H1 (cell line): ENCODE measurements at regions not wholly inside any gene's neighbourhood (a gene's known extent, or its start where the extent isn't known, plus 50 kb on each side); places are given as distances from the start of the nearest gene placed in this dataset.
A peak's percentile ranks its signal among the peaks of the same experiment; 100 is the strongest.

Source experiments
- CTCF ChIA-PET: fragments of 300-600 bp; sonication (Branson Sonifier 250); formaldehyde crosslinking; loops from one replicate; lab custom pipeline; 2021; ENCODE audit not compliant: partially characterized antibody; lab: Charles Lee
- POLR2A ChIA-PET: fragments of 300-600 bp; sonication (Branson Sonifier 250); formaldehyde crosslinking; loops from one replicate; lab custom pipeline; 2021; ENCODE audit warnings: inconsistent platforms; ENCODE audit not compliant: partially characterized antibody; lab: Charles Lee
- DNase-seq, 2 experiments: peaks; one replicate each; pipeline versions ENCODE4 v3.0.0 to v3.0.0-alpha.2; 2010 to 2022; ENCODE audit warnings: low spot score in 2 of 2, low read depth in 1 of 2, mixed read lengths in 1 of 2
- FAIRE-seq: peaks from 2 replicates; lab custom pipeline; 2011; peaks lifted over from hg19 to GRCh38; lab: Jason Lieb, UNC
- H2AFZ ChIP-seq: 2 replicates; pipeline ENCODE4 v1.8.1; 2012; ENCODE audit warnings: low read length, inconsistent platforms
- H2AK5ac ChIP-seq: 2 replicates; pipeline ENCODE4 v1.6.1; 2013; ENCODE audit warnings: low read depth, low read length
- H2BK120ac ChIP-seq: replicated peaks from 2 replicates; pipeline ENCODE3; 2013; ENCODE audit warnings: low read depth, low read length, inconsistent platforms
- H2BK12ac ChIP-seq: 2 replicates; pipeline ENCODE4 v1.6.1; 2013; ENCODE audit warnings: low read depth, low read length
- H2BK15ac ChIP-seq: 2 replicates; pipeline ENCODE4 v1.6.1; 2013; ENCODE audit warnings: low read length
- H2BK20ac ChIP-seq: 2 replicates; pipeline ENCODE4 v1.6.1; 2013; ENCODE audit warnings: low read length
- H2BK5ac ChIP-seq: 2 replicates; pipeline ENCODE4 v1.6.1; 2013; ENCODE audit warnings: low read depth, low read length
- H3K14ac ChIP-seq: 2 replicates; pipeline ENCODE4 v1.6.1; 2013; ENCODE audit warnings: inconsistent platforms; ENCODE audit not compliant: insufficient read length
- H3K18ac ChIP-seq: 2 replicates; pipeline ENCODE4 v1.6.1; 2013; ENCODE audit warnings: low read length; ENCODE audit errors: extremely low read depth
- H3K23ac ChIP-seq: 2 replicates; pipeline ENCODE4 v1.6.1; 2013; ENCODE audit warnings: inconsistent platforms; ENCODE audit not compliant: insufficient read length
- H3K23me2 ChIP-seq: 2 replicates; pipeline ENCODE4 v1.6.1; 2013; ENCODE audit warnings: low read depth, low read length
- H3K27ac ChIP-seq: 2 replicates; pipeline ENCODE4 v1.6.1; 2011; ENCODE audit warnings: low read depth, low read length, inconsistent platforms
- H3K27me3 ChIP-seq, 4 experiments: replicated peaks in 1 of 4; 1 replicate in 1 of 4; 2 replicates in 3 of 4; pipeline versions ENCODE4 v1.6.1 to v1.8.1; 2011 to 2013; ENCODE audit warnings: low read length in 3 of 4, mild to moderate bottlenecking in 3 of 4, inconsistent platforms in 2 of 4, mixed read lengths in 2 of 4, moderate library complexity in 1 of 4; ENCODE audit not compliant: control insufficient read depth in 3 of 4, insufficient read depth in 3 of 4; ENCODE audit errors: extremely low read depth in 1 of 4
- H3K36me3 ChIP-seq, 4 experiments: 2 replicates each; pipeline versions ENCODE4 v1.6.1 to v1.8.1; 2011 to 2013; ENCODE audit warnings: mild to moderate bottlenecking in 4 of 4, low read length in 3 of 4, moderate library complexity in 2 of 4, control low read depth in 1 of 4, inconsistent platforms in 1 of 4; ENCODE audit not compliant: insufficient read depth in 4 of 4, control insufficient read depth in 2 of 4
- H3K4ac ChIP-seq: replicated peaks from 2 replicates; pipeline ENCODE3; 2013; ENCODE audit warnings: low read length, low read depth, mixed read lengths, inconsistent platforms; ENCODE audit not compliant: insufficient read length
- H3K4me1 ChIP-seq, 4 experiments: replicated peaks in 1 of 4; 1 replicate in 1 of 4; 2 replicates in 3 of 4; pipeline versions ENCODE4 v1.6.1 to v1.8.1; 2011 to 2013; ENCODE audit warnings: low read length in 3 of 4, inconsistent platforms in 2 of 4, mixed read lengths in 1 of 4; ENCODE audit not compliant: insufficient read depth in 4 of 4, control insufficient read depth in 3 of 4
- H3K4me2 ChIP-seq, 2 experiments: 2 replicates each; pipeline versions ENCODE4 v1.6.1 to v1.8.1; 2011 to 2013; ENCODE audit warnings: low read depth in 2 of 2, low read length in 2 of 2, control low read depth in 1 of 2, inconsistent platforms in 1 of 2, mild to moderate bottlenecking in 1 of 2; ENCODE audit not compliant: insufficient read depth in 1 of 2
- H3K4me3 ChIP-seq, 4 experiments: fragments of 200-600, 300-600 bp in 1 of 4; sonication (generic), shearing (Covaris generic), sonication (Bioruptor Twin) in 1 of 4; 2 replicates each; pipeline versions ENCODE4 v1.5.1 to v1.8.1; 2011 to 2016; ENCODE audit warnings: low read length in 4 of 4, low read depth in 3 of 4, control low read depth in 2 of 4, inconsistent platforms in 2 of 4, mild to moderate bottlenecking in 2 of 4, mixed read lengths in 1 of 4, moderate library complexity in 1 of 4; ENCODE audit not compliant: insufficient read depth in 2 of 4; ENCODE audit errors: extremely low read depth in 1 of 4
- H3K56ac ChIP-seq: replicated peaks from 2 replicates; pipeline ENCODE3; 2013; ENCODE audit warnings: low read depth, mild to moderate bottlenecking, mixed read lengths, low read length, inconsistent platforms; ENCODE audit not compliant: insufficient read length
- H3K79me1 ChIP-seq: 2 replicates; pipeline ENCODE4 v1.6.1; 2013; ENCODE audit warnings: low read depth, low read length, control low read depth
- H3K79me2 ChIP-seq, 2 experiments: 2 replicates each; pipeline versions ENCODE4 v1.6.1 to v1.8.1; 2012 to 2013; ENCODE audit warnings: low read length in 2 of 2, mild to moderate bottlenecking in 2 of 2, inconsistent platforms in 1 of 2; ENCODE audit not compliant: insufficient read depth in 2 of 2, control insufficient read depth in 1 of 2
- H3K9ac ChIP-seq, 4 experiments: replicated peaks in 1 of 4; 1 replicate in 1 of 4; 2 replicates in 3 of 4; pipeline versions ENCODE4 v1.6.1 to v1.8.1; 2011 to 2013; ENCODE audit warnings: low read depth in 3 of 4, low read length in 3 of 4, control low read depth in 2 of 4, mild to moderate bottlenecking in 2 of 4, moderate library complexity in 2 of 4, inconsistent platforms in 1 of 4; ENCODE audit errors: extremely low read depth in 1 of 4
- H3K9me3 ChIP-seq, 2 experiments: 2 replicates each; pipeline versions ENCODE4 v1.6.1 to v1.8.1; 2012 to 2013; ENCODE audit warnings: mild to moderate bottlenecking in 2 of 2, moderate library complexity in 2 of 2, control low read depth in 1 of 2, inconsistent platforms in 1 of 2, low read depth in 1 of 2, low read length in 1 of 2, mixed read lengths in 1 of 2; ENCODE audit not compliant: insufficient read depth in 2 of 2
- H4K20me1 ChIP-seq, 2 experiments: replicated peaks in 1 of 2; 2 replicates each; pipeline versions ENCODE3 to v1.8.1; 2011 to 2013; ENCODE audit warnings: inconsistent platforms in 2 of 2, low read length in 2 of 2, mild to moderate bottlenecking in 1 of 2; ENCODE audit not compliant: insufficient read depth in 2 of 2, control insufficient read depth in 1 of 2
- H4K5ac ChIP-seq: 2 replicates; pipeline ENCODE4 v1.6.1; 2013; ENCODE audit warnings: low read length, low read depth, mixed read lengths, inconsistent platforms; ENCODE audit not compliant: insufficient read length
- H4K8ac ChIP-seq: 2 replicates; pipeline ENCODE4 v1.8.0; 2013; ENCODE audit warnings: mild to moderate bottlenecking, moderate library complexity, low read length, inconsistent platforms; ENCODE audit not compliant: insufficient read depth; ENCODE audit errors: extremely low read depth
- H4K91ac ChIP-seq: replicated peaks from 2 replicates; pipeline ENCODE3; 2013; ENCODE audit warnings: low read length, mixed read lengths, inconsistent platforms; ENCODE audit not compliant: insufficient read length
- CTCF ChIP-seq, 3 experiments: IDR thresholded peaks; 1 replicate in 2 of 3; 2 replicates in 1 of 3; pipeline versions ENCODE4 v1.5.1 to v1.6.1; 2011; ENCODE audit warnings: low read length in 3 of 3, mild to moderate bottlenecking in 3 of 3, inconsistent platforms in 2 of 3, low read depth in 1 of 3, moderate library complexity in 1 of 3; ENCODE audit not compliant: insufficient read depth in 1 of 3; ENCODE audit errors: control extremely low read depth in 1 of 3
- MAX ChIP-seq: IDR thresholded peaks from 2 replicates; pipeline ENCODE4 v1.6.1; 2012; ENCODE audit warnings: inconsistent platforms
- RAD21 ChIP-seq, 2 experiments: IDR thresholded peaks in 1 of 2; conservative IDR thresholded peaks in 1 of 2; 2 replicates each; pipeline ENCODE4 v1.6.1; 2011; ENCODE audit warnings: low read depth in 2 of 2, low read length in 2 of 2, improper control_type of control experiment in 1 of 2, inconsistent platforms in 1 of 2, mild to moderate bottlenecking in 1 of 2, moderate library complexity in 1 of 2
- WGBS, 2 experiments: shearing (Covaris generic) in 1 of 2; methylation state at CpG; one replicate each; pipeline versions ENCODE4 v1.1.6 to v1.1.7; 2013 to 2015; ENCODE audit warnings: low lambda C conversion rate in 2 of 2, mixed read lengths in 2 of 2, inconsistent platforms in 1 of 2, low coverage in 1 of 2, missing lambda C conversion rate in 1 of 2; ENCODE audit not compliant: insufficient replicate concordance in 2 of 2, insufficient coverage in 1 of 2, insufficient read length in 1 of 2; ENCODE audit errors: extremely low coverage in 1 of 2, missing lambda C conversion rate in 1 of 2; 5-methylcytosine and 5-hydroxymethylcytosine counted together

- Histone ChIP-seq H3K9me3 (no peaks in the 10 kb centered on the region), H3K4me2 (no peak overlapping the region), H3K9ac (no peak overlapping the region), H2BK12ac (no peak overlapping the region), H3K79me1 (no peaks in the 10 kb centered on the region), H3K4me1 (no peaks in the 10 kb centered on the region), H3K4me3 (no peak overlapping the region), H2BK15ac (no peak overlapping the region), H2AFZ (no peak overlapping the region), H2BK5ac (no peak overlapping the region), H4K20me1 (no peaks in the 10 kb centered on the region), H3K4ac (no peak overlapping the region), H2BK20ac (no peak overlapping the region), H4K5ac (no peak overlapping the region), H2BK120ac (no peak overlapping the region), H3K36me3 (no peaks in the 10 kb centered on the region), H3K23me2 (no peaks in the 10 kb centered on the region), H3K27me3 (peaks cover 0 to 1% (median 0%) of the 10 kb centered on the region in 4 experiments; a peak in 1 of 7 replicates), H3K27ac (no peak overlapping the region), H3K14ac (no peak overlapping the region), H3K79me2 (no peaks in the 10 kb centered on the region), H3K56ac (no peak overlapping the region), H4K91ac (no peak overlapping the region), H3K23ac (no peak overlapping the region), H2AK5ac (no peak overlapping the region), H4K8ac (no peak overlapping the region), H3K18ac (no peak overlapping the region)
- ChIA-PET POLR2A (no interaction called here), CTCF (interaction anchor here (0.8 to 1.1 kb wide), 6 partner anchors 10 to 196 kb away, joined by 3 to 4 read pairs (median 3); no protein-coding TSS in a partner anchor)
- FAIRE-seq: no peak
- peak; percentile 25 to 43; a peak in 3 of 4 replicates for TF ChIP-seq RAD21 (IDR thresholded peaks at IDR 0.05 in 1 of 2, conservative IDR thresholded peaks at IDR 0.05 in 1 of 2; ENCODE audit: low read depth in 2 of 2, low read length in 2 of 2)
- TF ChIP-seq CTCF (IDR thresholded peaks at IDR 0.05; ENCODE audit: control extremely low read depth in 1 of 3, insufficient read depth in 1 of 3, low read depth in 1 of 3, low read length in 3 of 3): peak in 1 of 3 experiments; percentile 31; a peak in 1 of 4 replicates
- TF ChIP-seq MAX: no peak
- 92% methylated on average over 4 of the region's 4 CpGs; no CpG with 5 or more reads in 1 of the 2 experiments for WGBS, 2 experiments
- no peak for DNase-seq
These were observed 292.8 kb downstream of the EN1 start for GRCh38 chr2:118554616-118555015.
